ENCODE measurements at regions not wholly inside any gene's neighbourhood (a gene's known extent, or its start where the extent isn't known, plus 50 kb on each side); places are given as distances from the start of the nearest gene placed in this dataset.

- TF ChIP-seq ZNF274 (IDR thresholded peaks at IDR 0.05; ENCODE audit: low read depth, low read length) (no peak), YY1 (IDR thresholded peaks at IDR 0.05; ENCODE audit: insufficient read depth, insufficient read length) (no peak), SUZ12 (IDR thresholded peaks at IDR 0.05; ENCODE audit: extremely low read depth, insufficient read depth, insufficient read length) (no peak)
Measured at GRCh38 chr3:59271971-59272370, 222.1 kb upstream of the CFAP20DC start.
